Smooth muscle cell of the brain vasculature (primary cell): ENCODE measurements at regions not wholly inside any gene's neighbourhood (a gene's known extent, or its start where the extent isn't known, plus 50 kb on each side); places are given as distances from the start of the nearest gene placed in this dataset.

Source experiments
- DNase-seq: peaks from one replicate; pipeline ENCODE4 v3.0.0-alpha.2; 2012; ENCODE audit warnings: low read depth, low spot score

DNA sequence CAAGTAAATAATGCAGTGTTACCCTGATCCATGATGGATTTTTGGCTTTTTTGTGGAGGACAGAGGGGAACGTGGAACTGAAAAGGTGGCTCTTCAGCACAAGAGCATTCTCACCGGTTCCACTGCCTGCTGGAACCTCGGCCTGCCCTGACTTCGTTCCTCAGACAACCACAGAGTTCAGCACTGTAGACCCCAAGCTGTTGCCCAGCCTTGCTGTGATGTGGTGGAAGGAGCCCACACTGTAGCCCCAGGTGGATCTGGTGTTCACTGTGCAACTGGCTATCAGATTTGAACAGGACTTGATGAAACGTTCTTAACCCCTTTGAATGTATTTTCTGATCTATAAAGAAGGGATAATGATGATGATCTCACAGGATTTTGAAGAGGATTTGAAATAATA is 293.5 kb downstream of the TRIB2 start:
- no peak for DNase-seq

DNA sequence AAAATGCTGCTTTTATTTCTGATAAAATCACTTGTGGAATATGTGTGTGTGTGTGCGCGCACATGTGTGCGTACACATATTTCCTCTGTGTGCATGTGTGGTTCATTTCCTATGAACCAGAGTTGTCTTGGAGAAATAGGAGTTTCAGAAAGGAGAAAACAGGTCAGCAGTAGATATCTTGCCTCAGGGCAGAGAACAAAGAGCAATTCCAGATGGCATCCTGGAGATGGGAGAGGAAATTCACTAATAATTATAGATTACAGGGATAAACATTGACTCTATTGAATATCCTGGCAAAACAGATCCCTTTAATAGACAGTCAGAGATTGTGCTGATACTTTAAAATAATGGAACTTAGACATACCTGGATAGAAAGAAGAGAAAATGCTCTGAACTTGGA is 298.0 kb downstream of the TRIB2 start:
- no peak for DNase-seq

DNA sequence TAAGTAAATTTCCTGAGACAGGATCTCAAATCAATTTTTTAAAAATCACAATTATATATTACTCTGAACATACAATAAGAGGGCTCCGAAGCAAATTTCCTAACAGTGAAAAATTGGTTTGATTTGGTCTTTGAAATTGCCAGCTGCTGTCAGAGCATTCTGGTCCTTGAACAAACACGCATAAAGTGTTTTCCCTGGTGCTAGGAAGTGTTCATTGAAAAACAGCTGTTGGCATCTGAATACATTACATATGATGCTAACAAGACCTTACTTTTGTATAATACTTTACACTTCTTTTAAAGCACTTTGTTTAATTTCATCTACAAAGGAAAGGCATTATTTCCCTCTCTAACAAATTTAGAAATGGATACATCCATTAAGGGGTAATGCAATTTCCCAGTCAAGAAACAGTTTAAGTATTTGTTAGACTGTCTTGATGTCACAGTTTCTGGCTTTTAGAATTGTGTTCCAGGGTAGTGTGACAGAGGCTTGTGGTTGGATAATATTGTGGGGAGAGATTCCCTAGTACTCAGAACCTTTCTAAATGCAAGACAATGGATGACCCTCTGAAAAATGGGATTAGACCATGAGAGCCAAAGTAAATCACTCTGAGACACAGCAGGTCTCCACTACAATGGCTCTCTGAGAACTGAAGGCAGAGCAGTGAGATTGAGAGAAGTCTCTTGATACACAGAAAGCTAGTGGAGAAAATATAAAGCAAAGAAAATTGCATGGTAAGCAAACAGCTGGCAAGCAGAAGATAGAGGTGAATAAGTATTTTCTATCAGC is 299.0 kb downstream of the TRIB2 start:
- no peak for DNase-seq

DNA sequence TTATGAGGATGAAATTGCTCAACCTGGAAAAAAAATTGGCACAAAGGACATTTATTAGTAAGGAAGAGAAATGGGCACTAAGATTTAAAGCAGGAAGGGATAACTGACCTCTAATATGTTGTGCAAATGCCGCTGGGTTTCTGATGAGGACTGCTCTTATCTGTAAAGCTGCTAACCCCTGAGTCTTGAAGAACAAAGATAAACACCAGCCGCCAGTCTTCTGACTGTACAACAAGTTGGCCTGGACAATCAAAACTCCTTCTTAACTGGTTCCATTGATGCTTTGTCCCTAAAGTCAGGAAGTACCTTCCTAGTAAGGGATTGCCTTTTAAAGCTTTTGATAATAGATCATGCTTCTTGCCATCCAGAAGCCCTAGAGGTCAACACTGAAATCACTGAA is 301.8 kb downstream of the TRIB2 start:
- DNase-seq, result no peak

DNA sequence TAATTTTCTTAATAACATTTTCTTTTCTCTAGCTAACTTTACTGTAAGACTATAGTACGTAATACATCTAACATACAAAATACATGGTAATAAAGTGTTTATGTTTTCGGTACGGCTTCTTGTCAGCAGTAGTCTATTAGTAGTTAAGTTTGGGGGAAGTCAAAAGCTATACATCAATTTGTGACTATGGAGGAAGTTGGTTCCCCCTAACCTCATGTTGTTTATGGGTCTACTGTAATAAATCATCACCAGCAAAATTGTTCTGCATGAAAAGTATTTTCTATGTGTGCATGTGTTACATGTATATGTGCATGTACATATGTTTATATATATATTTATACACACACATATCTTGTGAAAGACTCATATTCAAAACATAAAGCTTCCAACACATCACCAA is 303.0 kb downstream of the TRIB2 start:
- no peak for DNase-seq

DNA sequence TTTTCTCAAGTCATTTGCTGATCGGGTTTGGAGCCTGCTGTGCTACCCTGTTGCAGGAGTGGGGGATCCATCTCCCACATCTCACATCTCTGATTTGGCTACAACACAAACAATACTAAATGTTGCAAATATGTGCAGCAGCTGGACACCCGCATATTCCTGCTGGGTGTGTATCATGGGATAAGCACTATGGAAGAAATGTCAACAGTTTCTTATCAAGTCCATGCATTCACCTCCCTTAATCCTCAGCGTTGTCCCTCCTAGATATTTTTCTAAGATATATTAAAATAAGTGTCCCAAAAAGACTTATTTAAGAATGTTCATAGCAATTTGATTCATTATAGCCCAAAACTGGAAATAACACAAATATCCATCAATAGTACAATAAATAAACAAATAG is 303.7 kb downstream of the TRIB2 start:
- DNase-seq, result no peak

DNA sequence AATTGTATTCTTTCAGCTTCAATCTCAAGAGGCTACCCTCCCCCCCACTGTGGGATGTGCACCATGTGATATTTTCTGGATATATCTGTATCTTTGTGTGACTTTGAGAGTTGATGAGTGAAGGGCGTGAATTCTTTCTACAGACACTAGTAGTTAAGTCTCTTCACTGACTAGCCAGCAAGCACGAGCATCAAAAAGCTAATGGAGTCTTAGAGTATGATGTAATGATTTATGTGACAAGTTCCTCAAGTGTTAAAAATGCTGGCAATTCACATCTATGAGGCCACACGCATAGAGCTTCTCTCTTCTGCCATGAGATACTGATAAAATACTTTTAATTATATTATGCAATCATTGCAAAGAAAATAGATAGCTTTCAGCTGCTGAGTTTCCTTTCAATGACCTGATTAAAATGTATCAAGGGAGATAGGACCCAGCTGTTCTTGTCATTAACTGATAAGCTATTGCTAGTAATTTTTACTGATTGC is 304.8 kb downstream of the TRIB2 start:
- DNase-seq, result no peak

DNA sequence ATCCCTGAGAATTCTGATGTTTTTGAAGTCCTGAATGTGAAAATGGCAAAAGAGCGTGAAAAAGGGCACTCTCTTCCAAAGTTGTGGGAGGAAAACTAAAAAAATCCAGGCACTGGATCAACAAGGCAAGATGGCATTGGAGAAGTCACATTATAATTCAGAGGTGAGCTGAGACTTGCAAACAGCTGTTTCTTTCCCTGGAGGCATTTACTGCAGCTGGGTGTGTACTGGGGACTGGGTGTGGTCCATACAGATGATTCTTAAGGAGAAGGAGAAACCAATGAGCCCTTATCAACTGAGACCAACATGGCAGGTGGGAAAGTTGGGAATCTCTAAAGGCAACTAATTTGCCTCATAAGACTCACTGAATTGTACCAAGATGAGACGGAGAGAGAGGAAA is 313.9 kb downstream of the TRIB2 start:
- no peak for DNase-seq

DNA sequence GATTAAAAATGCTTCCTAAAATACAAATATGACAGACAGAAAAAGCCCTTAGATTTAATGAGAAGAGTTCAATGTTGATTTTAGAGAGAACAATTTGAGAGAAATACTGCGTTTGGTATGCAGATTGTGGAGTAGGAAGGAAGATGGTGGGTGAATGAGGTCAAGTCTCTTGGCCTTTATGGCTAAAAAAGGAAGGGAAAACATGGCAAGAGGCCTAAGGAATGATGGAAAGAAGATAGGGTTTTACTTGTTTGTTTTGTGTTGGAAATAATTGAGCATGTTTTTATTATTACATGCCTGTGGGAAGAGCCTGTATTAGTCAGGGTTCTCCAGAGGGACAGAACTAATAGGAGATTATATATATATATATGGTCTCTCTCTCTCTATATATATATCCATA is 318.1 kb downstream of the TRIB2 start:
- no peak for DNase-seq

DNA sequence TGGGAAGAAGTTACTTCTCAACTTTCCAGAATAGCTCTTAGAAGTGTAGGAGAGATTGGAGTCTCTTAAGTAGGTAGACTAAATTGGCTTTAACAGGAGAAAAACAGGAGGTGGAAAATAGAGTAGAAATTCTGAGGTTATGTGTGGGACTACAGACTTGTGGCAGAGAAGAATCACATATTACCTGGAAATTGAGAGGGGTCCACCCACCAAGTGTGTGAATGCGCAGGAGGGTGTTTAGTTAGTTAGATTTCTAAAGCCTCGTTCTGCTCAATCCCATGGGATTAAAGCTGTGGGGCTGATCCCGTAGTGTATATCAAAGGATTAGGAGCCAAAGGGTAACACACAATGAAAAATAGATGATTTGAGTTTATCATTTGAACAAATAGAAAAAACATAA is 319.1 kb downstream of the TRIB2 start:
- no peak for DNase-seq

DNA sequence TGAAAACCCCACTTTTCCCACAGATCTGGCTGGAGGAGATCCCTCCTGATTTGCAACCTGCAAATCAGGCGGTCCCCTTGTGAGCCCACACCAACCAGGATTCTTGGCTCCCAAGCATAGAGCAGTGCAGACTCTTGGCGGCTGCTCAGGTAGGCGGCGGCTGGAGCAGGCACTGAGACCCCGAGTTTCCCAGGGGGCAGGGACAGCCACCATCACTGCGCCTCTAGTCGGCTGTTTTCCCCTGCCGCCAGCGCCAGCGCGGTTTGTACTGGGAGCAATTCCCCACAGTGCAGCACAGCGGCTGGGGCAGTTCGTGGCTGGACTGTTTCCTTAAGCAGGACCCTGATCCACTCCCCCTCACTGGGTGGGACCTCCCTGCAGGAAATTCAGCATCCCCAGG is 323.3 kb downstream of the TRIB2 start:
- no peak for DNase-seq

DNA sequence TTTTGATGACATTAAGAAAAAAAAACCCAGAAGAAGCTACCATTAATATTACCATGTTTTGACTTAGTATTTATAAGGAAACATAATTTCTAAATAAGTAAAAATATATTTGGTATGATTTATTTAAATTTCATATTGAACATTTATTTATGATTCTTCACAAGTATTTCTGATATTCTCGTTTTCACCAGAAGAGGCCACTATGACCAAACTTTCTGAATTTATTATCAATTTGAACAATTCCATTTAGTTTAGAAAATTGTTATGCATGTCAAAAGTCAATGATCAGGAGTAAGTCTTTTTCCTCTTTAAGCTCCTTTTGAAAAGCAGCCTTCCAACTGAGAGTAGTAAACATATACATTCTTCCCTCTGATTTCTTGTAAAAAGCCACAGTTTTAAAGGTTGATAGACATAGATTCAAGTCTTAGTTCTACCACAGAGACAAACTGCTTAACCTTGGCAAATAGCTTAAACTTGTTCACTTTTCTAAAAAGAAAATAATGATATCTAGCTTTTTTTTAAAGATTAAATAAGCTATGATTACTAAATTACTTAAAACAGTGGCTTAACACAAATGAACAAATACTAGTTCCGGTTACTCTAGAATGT is 329.9 kb downstream of the TRIB2 start:
- no peak for DNase-seq

DNA sequence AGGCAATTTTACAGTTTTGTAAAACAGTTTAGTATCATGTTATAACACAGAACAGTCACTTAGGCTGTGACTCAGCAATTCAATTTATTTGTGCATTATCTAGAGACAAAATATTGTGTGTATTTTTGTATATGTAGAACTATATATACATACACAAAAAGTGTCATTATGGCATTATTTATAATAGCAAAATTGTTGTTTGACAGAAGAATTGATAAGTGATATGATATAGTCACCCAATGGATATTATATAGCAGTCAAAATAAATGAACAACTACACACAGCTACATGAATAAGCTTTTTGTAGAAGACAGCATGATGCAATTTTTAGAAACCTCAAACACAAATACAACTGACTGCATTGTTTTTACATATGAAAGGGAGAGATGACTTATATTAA is 334.0 kb downstream of the TRIB2 start:
- DNase-seq, result no peak

DNA sequence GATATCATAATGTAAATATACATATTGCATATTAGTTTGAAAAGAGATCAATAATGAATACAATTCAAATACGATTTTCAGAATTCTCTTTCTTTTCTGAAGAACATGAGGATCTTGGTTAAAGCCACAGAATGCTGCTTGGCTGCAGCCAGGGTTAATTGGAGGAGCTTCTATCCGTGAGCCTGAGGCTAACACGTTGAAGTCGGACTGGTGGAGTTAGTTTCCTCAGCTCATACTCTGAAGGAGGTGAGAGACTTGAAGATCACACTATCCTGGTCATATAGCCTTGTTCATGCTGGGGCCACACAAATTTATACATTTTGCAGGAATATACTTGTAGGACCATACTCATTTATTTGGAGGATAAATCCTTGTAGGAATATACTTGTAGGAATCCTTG is 335.8 kb downstream of the TRIB2 start:
- no peak for DNase-seq

DNA sequence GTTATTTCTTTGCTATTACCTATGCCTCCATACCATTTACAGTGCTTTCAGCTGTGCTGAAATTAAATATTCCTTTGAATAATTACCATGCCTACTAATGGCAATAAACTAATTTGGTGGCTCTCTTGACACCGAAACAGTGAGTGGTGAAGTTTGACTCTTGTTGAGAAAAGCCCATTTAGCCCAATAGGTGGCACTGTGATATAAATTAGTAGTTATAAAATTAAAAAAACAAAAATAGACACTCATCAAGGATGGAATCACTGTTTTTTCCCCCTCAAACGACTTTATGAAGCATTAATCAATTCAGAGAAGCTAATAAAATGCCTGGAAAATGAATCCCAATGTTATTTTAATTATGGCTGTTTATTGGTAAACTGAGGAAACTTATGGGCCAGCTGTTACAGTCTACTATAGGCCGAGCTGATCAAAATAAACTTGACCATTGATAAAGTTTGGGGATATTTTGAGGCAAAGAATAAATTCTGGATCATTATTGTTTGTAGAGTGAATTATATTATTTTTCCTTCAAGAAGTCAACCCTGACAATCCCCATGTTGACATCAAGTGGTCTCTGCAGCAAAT is 339.6 kb downstream of the TRIB2 start:
- DNase-seq, result no peak

DNA sequence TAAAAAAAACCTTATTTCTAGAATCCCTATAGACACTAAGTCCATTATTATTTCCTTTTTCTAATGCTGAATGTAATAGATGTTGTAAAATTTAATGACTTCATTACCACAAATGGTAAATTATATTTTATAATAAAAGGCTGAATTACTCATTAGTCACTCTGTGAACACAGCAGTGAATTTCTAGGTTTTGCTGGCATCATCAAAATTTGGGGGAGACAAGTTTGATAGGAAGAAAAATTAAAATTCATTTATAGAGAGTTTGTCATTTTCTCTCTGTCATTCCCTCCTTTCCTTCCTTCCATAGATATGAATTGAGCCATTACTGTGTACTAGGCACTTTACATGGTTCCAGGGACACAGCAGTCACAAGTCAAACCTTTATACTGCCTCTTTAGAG is 340.9 kb downstream of the TRIB2 start:
- DNase-seq, result no peak

DNA sequence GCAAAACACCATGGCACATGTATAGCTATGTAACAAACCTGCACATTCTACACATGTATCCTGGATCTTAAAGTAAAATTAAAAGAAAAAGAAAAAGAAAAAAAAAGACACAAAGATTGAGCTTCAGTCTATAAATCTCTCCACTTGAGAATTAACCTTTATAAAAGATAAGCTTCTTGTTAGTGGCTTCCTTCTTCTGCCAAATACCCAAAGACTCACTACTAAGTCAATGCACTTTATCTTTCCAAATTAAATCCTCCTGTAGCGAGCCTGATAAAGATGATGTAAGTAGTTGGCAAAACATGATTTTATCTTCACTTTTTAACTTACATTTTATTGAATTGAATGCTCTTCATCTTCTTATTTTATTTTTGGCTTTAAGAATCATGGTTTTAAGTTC is 349.9 kb downstream of the TRIB2 start:
- no peak for DNase-seq

DNA sequence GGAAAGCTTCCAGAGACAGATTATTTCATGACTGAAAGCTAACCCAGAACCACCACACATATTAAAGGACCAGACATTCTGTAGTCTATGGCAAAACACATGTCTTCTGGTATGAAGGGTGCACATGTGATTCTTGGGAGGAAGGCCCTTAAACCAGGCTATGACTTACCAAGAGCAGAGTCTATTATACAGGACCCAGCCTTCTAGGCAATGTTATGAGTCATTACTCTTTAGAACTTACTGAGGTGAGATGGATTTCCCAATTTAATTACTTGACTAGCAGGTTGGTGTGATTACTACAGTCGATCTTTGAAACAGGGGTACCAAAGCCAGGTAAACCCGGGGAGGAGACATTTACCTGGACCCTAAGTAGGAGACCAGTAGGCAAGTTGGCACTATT is 350.8 kb downstream of the TRIB2 start:
- no peak for DNase-seq

DNA sequence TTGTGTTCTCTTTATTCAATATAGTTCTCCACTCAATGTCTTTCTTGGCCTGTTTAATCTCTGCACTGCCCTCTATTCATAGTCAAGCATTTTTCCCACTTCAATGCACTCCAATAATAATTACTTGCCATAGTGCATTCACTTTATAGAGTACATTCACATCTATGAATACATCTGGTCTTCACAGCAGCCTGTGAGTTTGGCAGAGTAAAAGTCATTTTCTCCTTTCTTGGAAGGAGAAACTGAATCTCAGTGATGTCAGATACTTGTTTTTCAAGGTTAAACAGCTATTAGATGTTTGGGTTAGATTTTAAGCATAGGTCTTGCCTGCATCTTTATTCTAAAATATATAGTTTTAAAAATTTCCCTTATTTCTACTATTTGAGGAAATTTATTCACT is 373.2 kb downstream of the TRIB2 start:
- DNase-seq, result no peak

DNA sequence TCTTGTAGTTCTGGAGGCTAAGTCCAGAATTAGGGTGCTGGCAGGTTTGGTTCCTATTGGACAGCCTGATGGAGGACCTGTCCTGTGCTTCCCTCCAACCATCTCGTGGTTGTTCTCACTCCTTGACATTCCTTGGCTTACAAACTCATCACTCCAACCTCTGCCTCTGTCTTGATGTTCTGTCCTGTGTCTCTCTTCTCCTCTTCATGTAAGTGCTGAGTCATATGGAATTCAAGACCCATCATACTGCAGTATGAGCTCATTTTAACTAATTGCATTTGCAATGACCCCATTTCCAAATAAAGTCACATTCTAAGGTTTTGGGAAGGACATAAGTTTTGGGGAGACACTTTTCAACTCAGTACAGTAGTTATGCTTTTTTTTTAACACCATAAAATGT is 374.7 kb downstream of the TRIB2 start:
- no peak for DNase-seq

DNA sequence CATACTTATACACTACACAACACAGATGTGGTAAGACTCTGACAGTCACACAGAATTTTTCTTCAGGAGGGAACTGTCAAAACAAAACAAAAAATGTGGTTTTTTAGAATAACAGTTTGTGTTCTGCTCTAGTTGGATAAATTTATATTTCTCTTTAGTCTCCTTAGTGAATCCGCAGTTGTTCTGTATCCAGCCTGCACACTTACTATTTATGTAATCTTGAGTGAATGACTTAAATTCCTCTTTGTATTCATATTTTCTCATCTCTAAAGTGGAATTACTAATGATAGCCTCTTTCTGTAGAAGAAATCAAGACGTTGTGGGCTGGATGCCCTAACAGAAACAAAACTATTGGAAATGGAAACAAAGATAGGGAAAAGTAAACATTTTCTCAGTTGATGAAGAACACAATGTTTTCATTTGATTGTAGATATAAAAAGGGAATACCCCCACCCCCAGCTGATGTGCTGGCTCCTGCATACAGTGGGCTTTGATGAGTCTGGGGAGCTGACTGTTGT is 375.2 kb downstream of the TRIB2 start:
- no peak for DNase-seq

DNA sequence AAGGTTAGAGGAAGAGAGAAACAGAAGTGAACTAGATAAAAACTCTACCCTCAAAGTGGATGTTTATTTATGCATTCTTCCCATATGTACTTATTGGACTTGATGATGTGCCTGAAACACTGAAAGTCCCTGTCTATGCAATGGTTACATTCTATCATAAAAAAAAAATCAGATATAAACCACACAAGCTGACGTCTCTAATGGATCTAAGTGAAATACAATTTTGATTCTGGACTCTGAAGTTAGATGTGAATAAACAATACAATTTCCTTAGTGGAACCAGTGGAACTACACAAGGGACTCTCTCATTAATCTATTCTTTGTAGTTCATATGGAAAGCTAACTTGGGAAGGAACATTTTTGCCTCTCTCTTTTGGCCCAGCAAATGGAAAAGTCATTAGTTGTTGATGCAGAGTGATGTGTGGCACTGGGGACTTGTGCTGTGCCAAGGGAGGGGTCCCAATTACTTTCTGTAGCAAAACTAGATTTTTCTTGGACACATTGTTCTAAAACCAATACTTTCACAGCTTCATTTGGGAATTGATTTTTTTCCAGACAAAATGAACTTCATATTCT is 376.8 kb downstream of the TRIB2 start:
- no peak for DNase-seq
